GM21390 (cell line): ENCODE measurements at regions not wholly inside any gene's neighbourhood (a gene's known extent, or its start where the extent isn't known, plus 50 kb on each side); places are given as distances from the start of the nearest gene placed in this dataset.
"Not testable (repeated sequence)": the region's sequence is repeated elsewhere in the genome, so short reads cannot be mapped to it uniquely, and the experiment has no call there.

Experiments used
- ATAC-seq: cut with Tn5 transposase; IDR thresholded peaks from one replicate; pipeline ENCODE4 v1.9.1; 2021; ENCODE audit not compliant: unreplicated experiment

DNA sequence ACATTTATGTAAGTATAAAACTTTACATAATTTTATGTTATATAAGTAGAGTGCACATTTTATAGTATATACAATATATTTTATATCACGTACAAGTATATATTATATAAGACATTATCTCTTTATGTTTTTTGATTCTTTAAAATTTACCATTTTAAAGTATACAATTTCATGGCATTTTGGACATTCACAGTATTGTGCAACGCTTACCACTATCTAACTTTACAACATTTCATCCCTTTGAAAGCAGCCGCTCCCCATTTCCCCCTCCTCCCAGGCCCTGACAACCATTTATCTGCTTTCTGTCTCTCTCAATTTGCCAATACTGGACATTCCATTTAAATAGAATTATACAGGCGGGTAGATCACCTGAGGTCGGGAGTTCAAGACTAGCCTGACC, 512.5 kb downstream of the TSN start:
- no peak for ATAC-seq

DNA sequence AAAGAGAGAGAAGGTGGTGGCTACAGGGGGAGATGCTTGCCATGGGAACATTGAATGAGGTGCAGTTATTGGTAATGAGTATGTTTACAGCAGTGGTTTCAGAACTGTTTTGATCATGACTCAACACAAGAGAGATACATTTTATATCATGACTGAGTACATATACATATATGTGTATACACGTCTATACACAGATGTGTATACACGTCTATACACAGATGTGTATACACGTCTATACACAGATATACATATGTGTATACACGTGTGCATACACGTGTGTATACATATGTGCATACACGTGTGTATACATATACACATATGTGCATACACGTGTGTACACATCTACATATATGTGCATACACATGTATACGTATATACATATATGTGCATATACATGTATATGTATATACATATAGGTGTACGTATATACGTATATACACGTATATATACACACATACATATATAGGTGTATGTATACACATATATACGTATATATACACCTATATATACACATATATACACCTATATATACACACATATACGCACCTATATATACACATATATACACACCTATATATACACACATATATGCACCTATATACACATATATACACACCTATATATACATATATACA, 518.5 kb downstream of the TSN start:
- no peak for ATAC-seq

DNA sequence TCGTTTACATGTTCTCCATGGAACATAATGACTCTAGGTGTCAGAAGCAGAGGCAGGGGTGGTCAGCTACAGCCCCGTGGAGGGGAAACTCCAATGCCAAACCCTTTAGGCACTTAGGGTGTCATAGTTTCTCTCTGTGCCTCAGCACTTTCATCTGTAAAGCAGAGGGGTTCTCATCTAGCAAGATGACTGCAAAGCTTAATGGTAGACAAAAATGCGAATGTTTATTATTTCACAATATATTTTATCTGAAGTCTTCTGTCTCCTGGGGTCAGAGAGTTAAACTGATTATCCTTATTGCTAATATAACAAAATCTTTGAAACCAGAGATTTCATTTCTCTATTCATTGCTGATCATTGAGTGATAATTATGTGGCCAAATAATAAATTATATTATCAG, 522.5 kb downstream of the TSN start:
- no peak for ATAC-seq

DNA sequence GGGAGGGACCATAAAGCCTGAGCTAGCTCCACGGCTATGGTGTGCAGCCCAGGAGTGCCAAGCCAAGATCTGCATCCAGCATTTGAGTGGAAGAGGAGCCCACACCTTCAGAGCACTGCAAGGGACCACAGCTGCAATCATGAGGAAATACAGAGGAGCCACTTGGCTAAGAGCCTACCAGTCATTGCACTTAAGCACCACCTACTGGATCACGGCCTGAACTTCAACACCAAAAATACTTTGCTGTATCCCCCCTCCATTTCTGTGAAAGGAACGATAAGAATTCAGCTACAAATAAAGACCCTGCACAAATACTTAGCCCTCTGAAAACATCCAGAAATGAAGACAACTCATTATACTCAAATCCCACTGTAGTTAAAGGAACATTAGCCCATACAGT, 545.3 kb downstream of the TSN start:
- no peak for ATAC-seq

DNA sequence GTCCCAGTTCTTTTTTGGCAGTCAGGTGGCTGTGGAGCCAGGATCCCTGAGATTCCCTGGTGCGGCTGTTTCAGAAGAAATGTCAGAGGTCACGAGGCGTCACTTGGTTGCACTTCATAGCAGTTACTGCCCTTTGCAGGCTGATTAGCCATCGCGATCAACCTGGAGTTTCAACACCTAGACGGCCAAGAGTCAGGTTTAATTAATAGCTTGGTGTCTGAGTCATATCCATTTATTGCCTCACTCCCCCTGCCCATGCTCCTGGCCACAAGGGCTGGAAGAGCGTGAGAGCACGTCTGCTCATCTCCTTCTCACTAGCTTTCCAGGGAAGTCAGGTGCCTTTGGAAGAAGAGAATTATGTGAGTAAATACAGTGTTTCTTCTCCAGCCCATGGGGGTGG, 552.3 kb downstream of the TSN start:
- no peak for ATAC-seq

DNA sequence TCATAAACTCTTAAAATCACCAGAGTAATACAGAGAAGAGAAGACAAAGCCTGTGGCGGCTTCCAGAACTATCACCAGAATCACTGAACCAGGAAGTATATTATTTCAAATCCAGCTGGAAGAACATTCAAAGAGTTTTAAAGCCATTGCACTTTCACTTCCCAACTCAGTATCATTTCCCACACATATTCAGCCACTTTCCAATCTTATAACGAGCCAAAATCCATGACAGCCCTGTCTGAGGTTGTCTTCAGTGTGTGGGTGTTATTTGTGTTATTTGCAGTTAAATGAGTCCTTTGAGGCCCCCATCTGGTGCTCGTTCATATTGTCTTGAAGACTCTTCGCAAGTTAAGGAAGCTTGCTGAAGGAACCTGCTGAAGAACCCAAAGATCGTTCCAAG, 559.9 kb downstream of the TSN start:
- no peak for ATAC-seq

DNA sequence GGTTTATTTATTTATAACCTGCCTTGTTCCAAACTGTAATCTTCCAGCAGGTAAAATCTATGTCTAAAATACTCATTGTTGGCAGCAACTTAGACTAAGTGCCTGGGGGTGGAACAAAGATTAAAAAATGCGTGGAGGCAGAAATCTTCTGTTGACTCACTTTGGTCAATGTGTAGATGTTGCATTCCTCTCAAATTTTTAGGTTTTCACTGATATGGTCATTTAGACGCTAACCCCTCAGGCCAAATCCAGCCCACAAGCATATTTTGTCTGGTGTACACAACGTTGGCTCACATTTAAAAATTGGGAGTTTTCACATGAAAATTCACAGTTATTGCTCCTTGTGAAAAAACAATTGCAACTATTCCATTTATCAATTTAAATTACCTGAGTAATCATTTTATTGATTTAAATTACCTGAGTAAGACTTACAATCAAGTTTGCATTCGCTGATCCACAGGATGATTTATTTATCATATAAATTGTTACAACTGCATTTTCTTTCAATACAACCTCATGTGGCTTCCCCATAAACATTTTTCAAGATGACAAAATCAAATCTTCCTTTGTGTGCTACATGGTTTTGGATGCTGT, 564.2 kb downstream of the TSN start:
- ATAC-seq, result no peak

DNA sequence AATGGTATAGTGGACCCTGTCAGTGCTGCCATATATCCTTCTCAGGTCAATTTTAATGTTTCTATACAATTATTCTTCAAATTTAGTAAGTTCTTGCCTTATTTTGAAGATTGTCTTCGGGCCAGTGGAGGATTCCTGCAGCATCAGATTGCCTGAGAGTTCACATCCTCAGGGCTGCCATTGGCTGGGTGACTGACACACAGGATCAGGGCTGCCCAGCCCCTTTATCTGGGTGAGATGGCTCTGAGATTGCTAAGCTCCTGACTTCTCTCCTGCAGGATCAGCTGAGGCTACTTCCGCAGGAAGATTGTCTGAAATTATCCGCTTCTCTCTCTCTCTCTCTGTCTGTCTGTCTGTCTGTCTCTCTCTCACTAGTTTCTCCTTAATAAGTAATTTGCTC, 567.4 kb downstream of the TSN start:
- no peak for ATAC-seq

DNA sequence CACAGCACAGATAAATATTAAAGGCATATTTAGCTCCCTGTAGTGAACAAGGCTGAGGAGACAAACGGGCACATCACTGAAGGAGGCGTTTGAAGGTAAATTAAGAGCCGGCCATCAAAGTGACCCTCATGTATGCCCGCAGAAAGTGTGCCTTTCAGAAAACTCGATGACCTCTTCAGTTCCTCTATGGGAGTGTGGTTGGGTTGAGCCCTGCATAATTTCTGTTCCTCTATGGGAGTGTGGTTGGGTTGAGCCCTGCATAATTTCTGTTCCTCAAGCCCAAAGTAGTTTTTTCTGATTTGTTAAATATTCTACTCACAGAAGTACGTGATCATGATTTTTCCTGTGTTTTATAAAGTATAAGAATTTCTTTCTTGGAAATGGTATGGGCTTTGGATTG, 568.5 kb downstream of the TSN start:
- ATAC-seq, result no peak

DNA sequence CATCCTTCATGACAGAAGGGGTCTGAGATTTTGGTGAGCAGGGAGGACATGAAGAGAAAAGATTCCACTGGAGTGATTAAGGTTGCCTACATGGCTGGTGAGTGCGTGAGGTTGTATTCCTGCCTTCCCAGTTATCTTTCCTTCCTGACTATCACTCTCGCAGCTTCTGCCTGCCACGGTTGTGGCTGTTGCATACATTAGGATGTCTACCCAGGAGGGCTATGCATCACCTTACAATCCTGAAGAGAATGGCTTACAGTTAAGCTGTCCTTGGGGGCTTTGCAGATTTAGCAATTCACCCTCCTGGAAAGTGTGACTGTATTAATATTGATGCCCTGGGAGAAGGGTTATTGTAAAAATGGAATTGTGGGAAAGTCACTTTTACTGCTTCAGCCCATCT, 571.0 kb downstream of the TSN start:
- no peak for ATAC-seq

DNA sequence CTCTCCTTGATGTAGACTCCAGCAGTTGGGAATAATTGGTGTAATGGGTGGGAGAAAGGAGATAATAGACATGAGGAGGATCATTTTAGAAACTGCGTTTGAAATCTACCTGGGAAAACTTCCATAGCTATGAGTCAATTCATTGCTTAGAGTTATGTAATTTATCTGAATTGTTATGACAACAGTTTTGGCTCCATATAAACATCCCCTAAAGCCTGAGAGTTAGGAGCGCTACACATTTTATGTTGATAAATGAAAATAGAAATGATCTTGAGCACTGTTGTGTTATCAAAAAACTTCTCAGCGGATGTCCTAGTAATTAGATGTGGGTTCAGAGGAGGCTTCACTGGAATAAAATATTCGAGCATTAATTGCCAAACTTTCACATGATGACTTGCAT, 573.4 kb downstream of the TSN start:
- no peak for ATAC-seq

DNA sequence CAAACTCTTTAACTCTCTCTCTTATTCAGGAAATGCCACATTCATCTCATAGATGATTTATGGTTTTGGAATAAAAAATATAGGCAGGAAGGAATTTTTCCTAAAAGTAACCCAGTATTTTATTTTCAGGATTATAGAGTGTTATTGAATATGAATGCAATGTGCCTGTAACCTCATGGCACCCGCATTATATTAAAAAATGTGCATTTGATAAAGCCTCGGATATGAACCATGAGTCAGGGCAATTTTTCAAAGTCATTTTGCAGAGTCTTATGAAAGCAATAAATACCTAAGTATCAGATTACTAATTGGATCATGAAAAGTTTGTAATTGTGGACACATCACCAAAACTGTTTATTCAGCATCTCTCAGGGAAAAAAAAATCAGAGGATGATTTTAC, 573.8 kb downstream of the TSN start:
- no peak for ATAC-seq

DNA sequence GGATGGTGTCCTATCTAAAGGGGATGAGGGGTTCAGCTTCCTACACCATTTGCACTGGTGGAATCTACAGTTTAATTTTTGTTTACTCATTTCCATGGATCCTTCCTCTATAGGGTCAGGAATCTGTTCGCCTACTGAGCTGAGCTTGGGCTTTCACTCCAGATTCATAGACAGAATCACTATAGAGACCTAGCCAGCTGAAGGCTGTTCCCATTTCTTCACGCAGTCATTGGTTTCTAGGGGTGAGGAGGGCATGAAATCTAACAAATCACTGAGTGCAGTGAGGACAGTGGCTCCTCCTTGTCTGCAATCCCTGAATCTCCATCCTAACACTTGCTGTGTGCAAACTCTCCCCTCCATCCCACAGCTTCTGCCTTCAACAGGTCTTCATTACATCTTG, 578.5 kb downstream of the TSN start:
- ATAC-seq, result no peak

DNA sequence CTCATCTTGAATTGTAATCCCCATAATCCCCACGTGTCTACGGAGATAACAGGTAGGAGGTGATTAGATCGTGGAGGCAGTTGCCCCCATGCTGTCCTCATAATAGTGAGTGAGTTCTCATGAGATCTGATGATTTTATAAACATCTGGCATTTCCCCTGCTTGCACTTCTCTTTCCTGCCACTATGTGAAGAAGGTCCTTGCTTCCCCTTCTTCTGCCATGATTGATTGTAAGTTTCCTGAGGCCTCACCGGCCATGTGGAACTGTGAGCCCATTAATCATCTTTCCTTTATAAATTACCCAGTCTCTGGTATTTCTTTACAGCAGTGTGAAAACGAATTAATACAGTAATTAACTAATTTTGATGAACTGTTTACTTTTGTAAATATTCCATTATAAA, 582.5 kb downstream of the TSN start:
- ATAC-seq, result no peak

DNA sequence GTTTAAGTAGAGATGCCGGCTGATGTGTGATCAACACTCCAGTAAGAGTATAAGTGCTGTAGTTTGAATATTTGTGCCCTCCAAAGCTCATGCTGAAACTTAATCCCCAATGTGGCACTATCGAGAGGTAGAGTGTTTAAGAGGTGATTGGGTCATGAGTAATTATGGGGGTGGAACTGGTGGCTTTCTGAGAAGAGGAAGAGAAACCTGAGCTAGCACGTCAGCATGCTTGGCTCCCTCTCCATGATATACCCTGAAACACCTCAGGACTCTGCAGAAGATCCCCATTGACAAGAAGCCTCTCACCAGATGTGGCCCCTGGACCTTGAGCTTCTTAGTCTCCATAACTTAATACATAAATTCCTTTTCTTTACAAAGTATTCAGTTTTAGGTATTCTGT, 584.8 kb downstream of the TSN start:
- ATAC-seq, result peak; percentile 99

DNA sequence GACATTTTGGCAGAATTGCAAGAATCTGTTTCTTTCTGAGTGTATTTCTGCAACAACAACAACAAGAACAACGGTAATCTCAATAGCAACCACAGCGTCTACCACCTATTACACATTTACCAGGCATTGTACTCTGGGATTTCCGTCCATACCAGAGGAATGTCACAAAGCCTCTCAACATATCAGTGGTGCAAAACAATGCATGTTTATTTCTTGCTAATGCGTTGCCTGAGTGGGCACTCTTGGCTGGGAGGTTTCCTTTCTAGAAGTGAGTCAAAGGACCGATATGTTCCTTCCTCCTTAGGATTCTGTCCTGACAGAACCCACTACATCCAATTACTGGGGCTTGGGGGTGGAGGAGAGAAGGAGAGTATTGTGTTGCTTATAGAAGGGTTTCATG, 585.6 kb downstream of the TSN start:
- no peak for ATAC-seq

DNA sequence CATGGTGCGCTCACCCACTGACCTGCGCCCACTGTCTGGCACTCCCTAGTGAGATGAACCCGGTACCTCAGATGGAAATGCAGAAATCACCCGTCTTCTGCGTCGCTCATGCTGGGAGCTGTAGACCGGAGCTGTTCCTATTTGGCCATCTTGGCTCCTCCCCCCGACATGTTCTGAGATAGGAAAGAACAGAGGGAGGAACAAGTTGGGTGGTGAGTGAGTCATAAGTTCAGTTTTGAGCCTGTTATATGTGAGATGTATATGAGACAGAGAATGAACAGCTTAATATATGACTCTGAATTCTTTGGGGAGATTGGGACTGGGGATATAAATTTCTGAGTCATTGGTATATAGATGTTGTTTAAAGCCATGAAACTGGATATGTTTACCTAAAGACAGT, 596.7 kb downstream of the TSN start:
- not testable (repeated sequence) for ATAC-seq

DNA sequence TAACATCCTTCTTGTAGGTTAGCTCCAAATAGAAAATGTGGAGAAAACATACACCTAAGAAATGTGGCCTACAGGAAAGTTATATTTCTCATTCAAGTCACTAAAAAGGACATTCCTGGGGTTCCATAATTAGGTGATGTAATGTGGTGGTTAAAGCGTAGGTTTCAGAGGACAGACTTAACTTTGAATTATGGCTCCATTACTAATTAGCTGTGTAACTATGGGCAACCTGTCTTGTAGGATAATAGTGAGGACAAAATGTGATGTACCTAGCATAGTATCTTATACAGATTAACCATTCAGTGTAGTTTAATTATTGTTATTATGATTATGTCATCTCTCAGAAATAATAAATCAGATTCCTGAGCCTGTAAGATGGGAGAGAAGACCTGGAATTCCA, 602.5 kb downstream of the TSN start:
- ATAC-seq, result no peak

DNA sequence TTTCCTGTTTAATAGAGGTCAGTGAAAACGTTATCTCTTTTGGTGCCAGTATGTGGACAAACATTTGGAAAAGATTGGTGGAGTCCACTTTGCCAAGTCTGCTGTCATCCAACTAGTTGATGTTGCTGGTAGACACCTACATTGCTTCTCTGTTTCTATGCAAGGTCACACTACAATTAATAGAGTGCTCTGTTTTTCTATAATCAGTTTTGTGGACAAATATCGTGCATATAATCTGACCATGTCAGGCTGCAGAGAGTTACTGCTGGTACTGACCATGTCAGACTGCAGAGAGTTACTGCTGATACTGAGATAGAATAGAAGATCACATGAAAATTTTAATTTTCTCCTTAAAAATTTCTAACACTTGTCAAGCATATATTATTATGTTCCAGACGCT, 603.3 kb downstream of the TSN start:
- no peak for ATAC-seq

DNA sequence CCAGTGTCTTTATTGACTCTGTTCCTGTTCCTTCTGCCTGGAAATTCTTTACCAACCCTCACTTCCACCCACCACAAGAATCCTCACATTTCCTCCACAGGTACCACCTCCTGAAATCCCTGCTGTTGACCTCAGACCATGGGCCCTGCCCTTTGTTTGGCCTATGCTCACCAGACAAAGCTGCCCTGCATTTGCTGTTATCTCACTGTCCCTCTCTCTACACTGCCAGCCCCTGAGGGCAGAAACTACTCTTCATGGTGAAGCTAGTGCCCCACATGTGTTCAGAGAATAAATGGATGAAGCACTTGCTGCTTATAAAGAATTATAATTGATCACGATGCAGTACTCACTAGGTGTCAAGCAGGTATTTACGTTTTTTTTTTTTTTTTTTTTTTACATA, 608.4 kb downstream of the TSN start:
- ATAC-seq, result no peak

DNA sequence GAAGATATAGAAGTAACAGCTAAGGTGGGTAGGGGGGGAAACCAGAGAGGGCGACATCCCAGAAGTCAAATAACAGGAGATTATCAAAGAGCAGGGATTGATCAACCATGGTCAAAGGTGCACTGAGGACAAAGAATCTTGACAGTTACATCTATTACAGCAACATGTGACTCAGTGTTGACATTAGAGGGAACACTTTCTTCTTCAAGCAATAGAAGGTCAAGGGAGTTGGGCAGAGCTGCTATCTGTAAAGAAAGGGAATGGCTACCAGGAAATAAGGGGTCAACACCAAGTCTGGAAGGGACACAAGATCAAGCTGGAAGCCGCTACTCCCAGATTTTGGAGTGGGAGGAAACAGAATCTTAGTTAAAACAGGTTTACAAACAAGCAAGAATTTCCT, 611.0 kb downstream of the TSN start:
- no peak for ATAC-seq

DNA sequence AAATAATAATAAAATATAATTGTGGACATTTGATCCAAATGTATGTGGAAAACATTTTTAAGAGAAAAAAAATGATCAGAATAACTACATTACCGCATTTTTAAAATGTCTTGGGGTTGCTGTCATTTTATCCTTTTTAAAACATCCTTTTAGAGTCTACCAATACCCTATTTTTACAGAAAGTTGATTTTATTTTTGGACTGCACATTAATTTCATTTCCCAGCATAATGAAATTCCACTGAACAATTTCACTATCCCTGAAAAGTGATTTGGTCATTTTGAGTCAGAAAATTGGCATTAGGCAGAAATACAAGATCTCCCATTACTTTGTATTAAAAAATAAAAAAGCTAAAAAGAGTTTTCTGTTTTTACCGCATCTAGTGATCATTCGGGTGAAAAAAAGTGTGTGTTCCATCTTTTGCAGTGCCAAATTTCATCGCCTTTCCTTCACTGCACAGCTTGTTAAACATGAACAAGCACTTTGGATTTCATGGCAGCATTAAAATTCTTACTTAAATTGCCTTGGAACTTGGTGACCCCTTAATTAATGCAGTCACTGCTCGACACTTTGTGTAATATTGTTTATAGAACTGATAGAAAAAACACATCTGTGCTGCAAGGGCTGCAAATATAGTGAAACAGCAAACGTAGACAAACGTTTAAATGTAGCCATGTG, 611.7 kb downstream of the TSN start:
- ATAC-seq, result no peak

DNA sequence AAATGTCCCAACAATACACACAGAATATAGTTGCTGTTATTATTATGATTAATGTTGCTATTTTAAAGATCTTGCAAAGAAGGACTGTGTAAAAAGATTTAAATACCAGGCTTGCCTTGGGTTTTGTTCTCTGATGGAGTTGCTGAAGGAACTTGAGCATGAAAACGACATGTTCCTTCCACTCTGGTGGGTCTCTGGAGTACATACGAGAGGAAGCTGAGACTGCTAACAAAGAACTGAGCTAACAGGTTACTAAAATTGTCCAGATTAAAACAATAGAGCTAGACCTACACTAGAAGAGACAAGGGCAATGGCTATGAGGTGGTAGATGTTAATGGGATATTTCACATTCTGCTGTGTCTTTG, 612.2 kb downstream of the TSN start:
- no peak for ATAC-seq
